Tibial artery (tissue), 4 donors: ENCODE measurements at regions not wholly inside any gene's neighbourhood (a gene's known extent, or its start where the extent isn't known, plus 50 kb on each side); places are given as distances from the start of the nearest gene placed in this dataset.
"Not testable (repeated sequence)": the region's sequence is repeated elsewhere in the genome, so short reads cannot be mapped to it uniquely, and the experiment has no call there.

Source experiments
- DNase-seq, 2 donors: peaks; one replicate each; pipeline ENCODE4 v3.0.0-alpha.2; 2019
- H3K27ac ChIP-seq, 2 donors: fragments of 200-600 bp; sonication (generic) in 1 of 2; 1 replicate in 1 of 2; 2 replicates in 1 of 2; pipeline ENCODE4 v1.5.1; 2018 to 2019; ENCODE audit warnings: mild to moderate bottlenecking in 1 of 2
- H3K27me3 ChIP-seq, 2 donors: fragments of 200-600 bp; sonication (generic) in 1 of 2; one replicate each; pipeline versions ENCODE4 v1.5.1 to v1.6.0; 2016 to 2019
- H3K36me3 ChIP-seq, 3 donors: fragments of 200-600 bp; sonication (generic) in 2 of 3; one replicate each; pipeline ENCODE4 v1.5.1; 2016 to 2019; ENCODE audit warnings: mild to moderate bottlenecking in 2 of 3
- H3K4me1 ChIP-seq, 4 donors: fragments of 200-600 bp; sonication (generic) in 2 of 4; 1 replicate in 3 of 4; 2 replicates in 1 of 4; pipeline ENCODE4 v1.5.1; 2016 to 2019
- H3K4me3 ChIP-seq, 2 donors: fragments of 200-600 bp; sonication (generic) in 1 of 2; 1 replicate in 1 of 2; 2 replicates in 1 of 2; pipeline ENCODE4 v1.5.1; 2018 to 2019; ENCODE audit warnings: mild to moderate bottlenecking in 2 of 2
- H3K9me3 ChIP-seq, 3 donors: fragments of 200-600 bp; sonication (generic) in 1 of 3; one replicate each; pipeline ENCODE4 v1.5.1; 2016 to 2019
- CTCF ChIP-seq, 2 experiments: fragments of 200-600 bp in 1 of 2; fragments of 450-650 bp in 1 of 2; IDR thresholded peaks; one replicate each; pipeline ENCODE4 v1.5.1; 2017 to 2019; ENCODE audit warnings: antibody characterized with exemption in 2 of 2, mild to moderate bottlenecking in 1 of 2, moderate library complexity in 1 of 2
- intact Hi-C: fragments of 100-400 bp; cut with DNase I; formaldehyde crosslinking; loops from one replicate; pipeline ENCODE4 v1.15.0; 2023; ENCODE audit warnings: low total_unique reads

GRCh38 chr5:124502551-124502950 is 243.9 kb downstream of the ZNF608 start:
- TF ChIP-seq CTCF (IDR thresholded peaks at IDR 0.05) = no peak
- Histone ChIP-seq H3K4me1 (no peaks in the 10 kb centered on the region), H3K9me3 (no peaks in the 10 kb centered on the region), H3K27ac (no peak overlapping the region), H3K4me3 (no peak overlapping the region), H3K36me3 (no peaks in the 10 kb centered on the region), H3K27me3 (no peaks in the 10 kb centered on the region)
- no peak for DNase-seq
- intact Hi-C loops = no loop called here

- H3K9me3 ChIP-seq, H3K27me3 ChIP-seq, H3K4me3 ChIP-seq, H3K36me3 ChIP-seq, H3K4me1 ChIP-seq, intact Hi-C loops, DNase-seq, H3K27ac ChIP-seq: not testable (repeated sequence)
These were observed 246.6 kb downstream of the ZNF608 start for GRCh38 chr5:124499818-124500217.

GRCh38 chr5:124496968-124497367 is 249.5 kb downstream of the ZNF608 start:
- H3K36me3 ChIP-seq, H3K4me1 ChIP-seq, DNase-seq, H3K27me3 ChIP-seq, H3K4me3 ChIP-seq, H3K27ac ChIP-seq, intact Hi-C loops, H3K9me3 ChIP-seq: not testable (repeated sequence)

- Histone ChIP-seq H3K4me3 (no peak overlapping the region), H3K4me1 (no peaks in the 10 kb centered on the region), H3K27me3 (no peaks in the 10 kb centered on the region), H3K27ac (no peak overlapping the region), H3K9me3 (peaks cover 0 to 12% (median 11%) of the 10 kb centered on the region in 3 donors), H3K36me3 (no peaks in the 10 kb centered on the region)
- DNase-seq = no peak
- intact Hi-C loops = no loop called here
- TF ChIP-seq CTCF (IDR thresholded peaks at IDR 0.05) = no peak
These were observed 251.8 kb downstream of the ZNF608 start for GRCh38 chr5:124494540-124495116.

- no peak for DNase-seq
- TF ChIP-seq CTCF (IDR thresholded peaks at IDR 0.05) = no peak
- no peaks in the 10 kb centered on the region for H3K36me3 ChIP-seq
- intact Hi-C loops = no loop called here
- no peak overlapping the region for H3K27ac ChIP-seq
- peaks cover 0 to 15% (median 12%) of the 10 kb centered on the region in 3 donors for H3K9me3 ChIP-seq
- H3K4me1 ChIP-seq = no peaks in the 10 kb centered on the region
- no peaks in the 10 kb centered on the region for H3K27me3 ChIP-seq
- H3K4me3 ChIP-seq = no peak overlapping the region
These were observed 253.8 kb downstream of the ZNF608 start for GRCh38 chr5:124492444-124493224.

- DNase-seq, H3K27me3 ChIP-seq, intact Hi-C loops, H3K36me3 ChIP-seq, H3K4me1 ChIP-seq, H3K27ac ChIP-seq, H3K4me3 ChIP-seq: not testable (repeated sequence)
- H3K9me3 ChIP-seq = peaks cover 0 to 20% (median 16%) of the 10 kb centered on the region in 3 donors
These were observed 256.1 kb downstream of the ZNF608 start for GRCh38 chr5:124490315-124490714.

- intact Hi-C loops = no loop called here
- H3K36me3 ChIP-seq = no peaks in the 10 kb centered on the region
- DNase-seq = no peak
- no peak overlapping the region for H3K27ac ChIP-seq
- no peaks in the 10 kb centered on the region for H3K4me1 ChIP-seq
- TF ChIP-seq CTCF (IDR thresholded peaks at IDR 0.05) = no peak
- no peak overlapping the region for H3K4me3 ChIP-seq
- no peaks in the 10 kb centered on the region for H3K27me3 ChIP-seq
- no peaks in the 10 kb centered on the region for H3K9me3 ChIP-seq
These were observed 265.0 kb downstream of the ZNF608 start for GRCh38 chr5:124481419-124481818.
